GDM1 (cell line): ENCODE measurements at regions not wholly inside any gene's neighbourhood (a gene's known extent, or its start where the extent isn't known, plus 50 kb on each side); places are given as distances from the start of the nearest gene placed in this dataset.

Experiments used
- DNase-seq: peaks from one replicate; lab custom pipeline; 2025; lab: John Stamatoyannopoulos, UW

DNA sequence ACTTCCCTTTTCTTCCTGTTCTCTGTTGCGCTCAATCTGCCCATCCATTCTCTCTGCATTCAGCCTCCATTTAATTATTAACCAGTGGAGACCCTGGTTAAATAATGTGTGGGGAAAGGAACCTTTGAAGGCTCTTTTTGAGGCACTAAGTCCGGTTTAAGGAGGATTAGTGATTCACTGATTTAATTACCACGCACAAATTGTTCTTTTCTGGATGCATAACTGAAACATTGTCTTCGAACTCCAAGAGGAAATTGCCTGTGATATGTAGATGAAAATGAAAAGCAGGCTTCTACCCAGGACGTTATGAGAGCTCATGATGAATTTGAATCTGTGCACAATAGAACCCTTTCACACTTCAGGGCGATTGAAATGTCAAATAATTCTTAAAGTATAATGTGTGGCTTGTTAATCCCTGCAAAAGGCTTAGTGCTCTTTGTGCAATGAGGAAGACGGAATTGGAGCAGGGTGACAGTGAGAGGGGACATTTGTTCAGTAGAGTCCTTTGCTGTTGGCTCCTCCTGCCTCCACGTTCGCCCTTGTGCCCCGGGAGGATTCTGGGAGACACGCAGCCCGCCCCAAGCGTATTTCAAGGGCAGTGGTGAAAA lies 51.1 kb upstream of the ZNF236 start:
- DNase-seq = no peak

DNA sequence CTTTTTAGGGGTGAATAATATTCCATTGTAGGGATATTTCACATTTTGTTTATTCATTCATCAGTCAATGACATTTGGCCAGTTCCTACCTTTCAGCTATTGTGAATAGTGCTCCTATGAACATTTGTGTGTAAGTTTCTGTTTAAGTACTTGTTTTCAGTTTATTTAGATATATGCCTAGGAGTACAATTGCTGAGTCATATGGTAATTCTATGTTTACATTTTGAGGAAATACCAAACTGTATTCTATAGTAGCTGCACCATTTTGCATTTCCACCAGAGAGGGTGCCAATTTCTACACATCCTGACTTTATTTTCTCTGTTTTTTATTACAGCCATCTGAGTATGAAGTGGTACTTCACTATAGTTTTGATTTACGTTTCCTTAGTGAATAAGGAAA lies 54.4 kb upstream of the ZNF236 start:
- no peak for DNase-seq

DNA sequence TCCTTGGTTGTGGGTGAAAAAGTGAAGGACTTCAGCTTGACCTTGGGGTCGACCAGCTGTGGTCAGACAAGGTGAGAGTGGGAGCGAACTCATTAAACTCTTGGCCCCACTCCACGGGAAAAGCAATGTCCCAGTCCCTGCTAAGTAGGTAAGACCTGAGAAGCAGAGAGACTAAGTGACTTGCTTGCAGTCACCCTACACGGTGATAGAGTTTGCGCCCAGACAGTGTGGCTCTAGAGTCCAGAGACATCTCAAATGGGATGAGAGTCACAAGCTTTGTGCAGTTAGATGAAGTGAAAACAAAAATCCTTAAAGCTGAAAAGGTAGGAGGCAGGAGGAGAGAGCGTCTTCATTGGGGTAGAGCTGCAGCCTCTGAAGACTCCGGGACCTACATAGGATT lies 55.9 kb upstream of the ZNF236 start:
- no peak for DNase-seq

DNA sequence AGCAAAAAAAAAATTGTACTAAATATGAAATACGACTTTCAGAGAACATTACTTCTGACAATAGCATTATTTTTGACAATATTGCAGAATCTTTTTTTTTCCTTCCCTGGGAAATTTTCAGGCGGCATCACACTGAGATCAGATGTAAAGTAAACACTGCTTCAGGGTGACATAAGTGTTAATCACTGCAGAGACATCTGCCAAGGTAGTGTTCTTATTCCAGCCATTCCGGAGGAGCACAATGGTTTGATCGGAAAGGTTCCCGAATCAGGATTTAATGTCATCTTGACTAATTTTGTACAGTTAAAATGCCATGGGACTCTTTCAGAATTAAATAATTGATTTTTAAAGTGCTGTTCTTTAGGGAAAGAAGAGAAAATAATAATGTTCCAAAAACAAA lies 56.7 kb upstream of the ZNF236 start:
- no peak for DNase-seq

DNA sequence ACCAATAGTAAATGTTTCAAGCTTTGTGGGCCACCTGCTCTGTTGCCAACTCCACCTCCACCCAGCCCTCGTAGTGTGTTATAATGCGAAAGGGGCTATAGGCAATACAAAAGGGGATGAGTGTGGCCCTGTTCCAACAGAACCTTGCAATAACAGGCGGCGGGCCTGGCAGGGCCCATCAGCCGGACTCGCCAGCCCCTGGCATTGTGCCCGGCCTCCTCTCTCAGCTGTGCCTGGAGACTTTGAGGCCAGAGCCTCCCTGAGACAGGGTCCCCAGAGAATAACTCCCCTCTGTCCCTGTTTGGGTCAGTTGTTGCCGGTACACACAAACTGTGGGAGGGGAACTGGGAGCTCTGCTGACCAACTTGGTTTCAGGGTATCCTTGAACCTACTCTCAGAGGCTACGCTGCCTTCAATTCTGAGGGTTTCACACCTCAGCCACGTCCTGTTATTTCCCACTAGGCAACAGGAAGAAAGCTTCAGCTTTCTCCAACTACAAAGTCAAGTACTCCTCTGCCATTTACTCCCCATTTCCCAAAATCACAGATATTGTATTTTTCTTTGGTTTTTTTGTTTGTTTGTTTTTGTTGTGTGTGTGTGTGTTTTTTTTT lies 58.0 kb upstream of the ZNF236 start:
- DNase-seq = no peak

DNA sequence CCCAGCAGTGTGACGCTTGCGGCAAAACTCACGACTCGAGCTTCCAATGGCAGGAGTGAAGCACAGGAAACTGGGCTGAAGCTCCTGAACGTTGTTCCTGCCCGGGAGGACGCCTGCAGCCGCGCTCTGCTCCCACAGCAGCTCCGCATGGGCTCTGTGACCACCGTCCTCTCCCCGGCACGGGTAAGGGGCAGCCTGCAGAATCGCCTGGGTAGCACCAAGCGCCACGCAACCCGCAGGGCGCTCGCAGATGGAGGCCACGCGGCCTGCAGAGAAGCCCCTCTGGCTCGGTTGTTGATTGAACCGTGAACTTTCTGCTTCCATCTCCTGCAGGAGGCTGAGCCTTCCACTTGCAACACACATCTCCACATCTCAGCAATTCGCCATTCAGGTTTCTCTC lies 63.3 kb upstream of the ZNF236 start:
- no peak for DNase-seq

DNA sequence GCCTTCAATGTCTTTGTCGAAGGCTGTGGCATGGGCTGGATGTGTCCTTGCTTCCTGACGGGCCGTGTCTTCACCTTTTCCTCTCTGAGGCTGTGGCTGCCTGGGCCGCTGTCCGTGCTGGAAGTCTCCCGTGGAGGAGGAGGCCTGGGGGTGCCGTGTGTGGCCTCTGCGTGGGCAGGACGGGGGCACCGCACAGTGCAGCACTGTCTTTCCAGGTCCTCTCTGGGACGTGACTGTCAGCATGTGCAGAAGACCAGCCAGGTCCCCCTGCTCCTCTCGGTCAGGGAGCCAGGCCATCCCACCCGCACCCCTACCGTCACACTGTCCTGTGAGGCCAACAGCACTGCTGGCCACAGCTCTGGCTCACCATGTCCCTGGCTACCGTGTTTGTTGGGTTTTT lies 64.4 kb upstream of the ZNF236 start:
- DNase-seq = no peak

DNA sequence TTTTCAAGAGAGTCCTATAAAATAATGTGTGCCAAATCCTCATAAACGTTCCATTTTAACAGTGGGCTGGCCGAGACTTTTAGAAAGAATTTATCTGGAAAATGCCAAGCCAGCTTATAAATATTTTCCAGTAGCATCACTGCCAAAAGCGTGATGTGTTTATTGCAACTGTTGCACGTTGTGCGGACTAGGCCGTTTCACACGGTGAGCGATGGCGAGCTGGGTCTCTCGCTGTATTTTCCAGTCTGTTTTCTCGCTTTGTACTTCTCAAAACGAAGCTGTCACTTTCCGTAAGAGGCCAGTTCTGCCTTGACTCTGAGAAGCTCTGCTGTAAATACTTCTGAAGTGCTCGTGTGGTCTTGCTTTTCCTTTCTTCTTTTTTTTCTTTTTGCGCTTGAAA lies 65.0 kb upstream of the ZNF236 start:
- DNase-seq = no peak

DNA sequence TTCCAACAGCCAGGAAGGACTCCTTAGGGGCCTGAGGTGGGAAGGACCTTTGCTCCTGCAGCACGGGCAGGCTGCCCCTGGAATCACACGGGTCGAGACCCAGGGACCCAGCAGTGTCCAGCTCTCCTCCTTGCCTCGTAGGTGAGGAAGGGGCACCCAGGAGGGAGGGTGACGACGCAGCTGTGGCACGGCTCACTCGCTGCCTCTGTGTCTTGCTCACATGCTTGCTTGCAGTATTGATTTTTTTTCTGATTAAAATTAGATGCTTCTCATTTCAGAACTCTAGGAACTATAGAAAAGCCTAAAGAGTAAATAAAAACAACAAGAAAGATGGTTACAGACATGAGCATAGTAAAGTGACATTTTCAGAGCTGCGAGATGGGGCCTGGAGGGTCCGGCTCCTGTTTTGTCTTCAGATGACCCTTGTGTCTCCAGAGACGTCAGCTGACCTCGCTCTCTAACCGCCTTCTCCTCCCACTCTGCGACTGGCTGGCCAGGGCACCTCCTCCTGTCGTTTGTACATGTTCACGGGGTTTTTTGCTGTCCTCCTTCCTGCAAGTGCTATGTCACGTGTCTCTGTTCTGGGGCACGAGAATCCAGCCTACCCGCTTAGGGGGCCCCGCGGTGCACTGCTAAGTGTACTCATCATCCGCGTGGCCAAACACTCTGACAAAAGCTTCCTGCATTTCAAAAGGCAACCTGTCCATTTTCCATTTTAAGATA lies 65.7 kb upstream of the ZNF236 start:
- DNase-seq = no peak

DNA sequence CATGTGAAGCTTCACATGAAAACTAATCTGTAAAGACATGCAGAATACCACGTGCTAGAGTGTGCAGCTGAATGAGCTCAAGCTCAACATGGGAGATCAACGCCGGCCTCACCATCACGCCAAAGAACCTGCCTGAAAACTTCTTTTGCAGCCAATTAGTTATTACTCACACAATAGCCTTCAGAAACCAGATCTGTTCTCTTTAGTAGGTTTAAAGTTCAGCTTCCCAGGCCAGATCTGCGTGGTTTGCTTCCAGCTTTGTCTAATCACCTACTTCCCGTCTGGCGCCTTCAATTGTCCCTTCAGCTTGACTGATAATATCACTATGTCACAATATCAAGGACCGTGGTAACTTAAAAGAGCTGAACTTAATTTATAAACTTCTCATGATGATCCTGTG lies 68.0 kb upstream of the ZNF236 start:
- no peak for DNase-seq

DNA sequence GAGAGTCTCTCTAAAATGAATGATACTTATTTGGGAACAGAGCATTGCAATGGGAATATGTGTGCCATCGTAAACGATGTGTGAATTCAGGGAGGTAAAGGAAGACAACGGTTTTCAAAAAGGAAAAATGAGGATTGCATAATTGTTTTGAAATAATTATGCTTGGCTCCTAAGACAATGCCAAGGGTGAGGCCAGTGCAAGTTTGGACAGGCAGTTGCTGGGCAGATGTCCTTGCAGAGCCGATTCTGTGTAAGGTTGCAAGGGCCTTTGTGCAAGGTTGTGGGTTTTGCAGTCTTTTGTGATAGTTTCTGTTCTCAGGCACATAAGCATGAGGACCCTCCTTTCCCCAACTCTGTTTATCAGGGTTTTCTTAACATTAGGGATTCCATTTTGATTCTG lies 70.0 kb upstream of the ZNF236 start:
- DNase-seq = no peak

DNA sequence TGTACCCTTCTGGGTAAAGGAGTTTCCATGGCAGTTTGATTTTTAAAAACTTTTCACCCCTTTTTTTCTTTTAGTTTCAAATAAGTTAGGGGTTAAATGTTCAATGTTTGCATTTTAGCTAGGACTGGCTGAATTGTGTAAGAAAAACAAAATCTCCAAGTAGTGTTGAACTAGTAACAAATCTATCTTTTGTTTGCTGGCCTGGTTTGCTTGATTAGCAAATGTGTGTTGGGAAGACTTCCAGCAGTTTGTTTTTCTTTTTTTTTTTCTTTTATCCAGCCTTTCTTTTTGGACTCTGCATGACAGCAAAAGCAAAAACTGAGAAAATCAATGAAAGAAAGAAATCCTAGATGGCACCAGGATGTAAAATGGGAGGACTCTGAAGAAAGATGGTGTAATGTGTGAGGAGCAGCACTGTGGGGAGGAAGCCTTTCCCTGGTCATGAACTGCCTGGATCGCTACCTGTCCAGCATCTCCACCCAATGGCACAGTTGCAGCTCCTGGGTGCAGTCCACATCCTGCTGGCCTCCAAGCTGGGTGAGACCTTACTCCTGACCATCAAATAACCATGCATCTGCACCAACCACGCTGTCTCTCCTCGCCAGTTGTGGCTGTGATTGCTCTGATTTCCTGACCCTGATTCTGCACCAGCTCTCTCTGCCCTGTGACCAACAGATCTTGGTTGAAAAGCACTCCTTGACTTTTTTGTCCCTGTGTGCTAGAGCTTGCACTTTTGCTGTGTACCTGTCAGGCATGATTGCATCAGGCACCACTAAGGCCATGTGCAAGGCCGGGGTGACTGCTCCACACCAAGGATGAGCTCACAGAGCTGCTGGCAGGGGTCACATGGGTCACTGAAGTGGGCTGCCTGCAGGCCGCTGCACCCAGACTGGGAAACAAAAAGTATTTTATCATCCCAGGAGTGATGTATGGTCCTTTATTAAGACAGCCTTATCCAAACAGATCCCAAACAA lies 71.2 kb upstream of the ZNF236 start:
- no peak for DNase-seq

DNA sequence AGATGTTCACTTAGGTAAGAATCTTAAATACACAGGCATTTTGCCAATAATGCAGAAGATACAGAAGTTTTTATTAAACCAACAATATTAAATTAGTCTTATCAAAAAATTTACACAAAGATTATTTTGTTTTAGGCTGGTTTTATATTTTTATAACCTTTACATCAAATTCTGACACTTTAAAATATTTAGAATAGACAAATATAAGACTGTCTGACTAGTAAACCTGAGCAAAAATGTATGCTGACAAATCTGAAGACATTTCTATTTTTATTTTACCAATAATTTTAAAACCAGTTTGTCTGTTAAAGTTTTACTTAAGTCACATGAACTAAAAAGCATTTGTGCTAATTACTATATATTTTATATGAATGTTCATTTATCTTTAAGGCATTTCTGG lies 72.1 kb upstream of the ZNF236 start:
- no peak for DNase-seq

DNA sequence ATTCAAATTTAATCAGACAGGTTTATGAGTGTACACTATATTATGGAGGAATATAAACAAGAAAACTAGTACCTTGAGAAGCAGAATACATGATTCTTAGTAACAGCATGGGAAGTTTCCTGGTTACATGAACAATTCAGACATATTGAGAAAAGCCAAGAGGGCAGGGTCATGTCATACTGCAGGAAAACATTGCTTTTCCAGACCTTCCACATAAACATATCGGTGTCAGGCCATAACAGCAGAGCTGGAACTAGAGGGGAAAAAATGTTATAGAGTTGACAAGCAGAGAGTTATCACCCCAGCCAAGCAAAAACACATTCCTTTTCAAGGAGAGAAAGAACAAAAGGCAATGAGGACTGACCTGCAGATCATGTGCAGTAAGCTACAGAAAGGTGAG lies 74.7 kb upstream of the ZNF236 start:
- no peak for DNase-seq

DNA sequence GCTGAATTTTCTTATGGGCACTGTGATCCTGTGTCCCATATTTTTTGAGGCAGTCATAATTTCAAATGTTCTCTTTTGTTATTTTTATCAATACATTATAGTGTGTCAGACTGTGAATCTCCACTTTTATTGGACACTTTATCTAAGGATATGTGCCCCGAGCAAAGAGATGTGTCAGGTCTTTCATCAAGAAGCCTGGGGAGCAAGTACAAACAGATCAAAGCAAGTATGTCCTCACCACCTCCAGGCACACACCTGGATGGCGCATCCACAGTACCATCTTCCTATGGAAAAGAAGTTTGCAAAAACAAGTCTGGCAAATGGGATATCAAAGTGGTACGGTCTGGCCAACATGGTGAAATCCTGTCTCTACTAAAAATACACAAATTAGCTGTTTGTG lies 81.0 kb upstream of the ZNF236 start:
- DNase-seq = no peak

DNA sequence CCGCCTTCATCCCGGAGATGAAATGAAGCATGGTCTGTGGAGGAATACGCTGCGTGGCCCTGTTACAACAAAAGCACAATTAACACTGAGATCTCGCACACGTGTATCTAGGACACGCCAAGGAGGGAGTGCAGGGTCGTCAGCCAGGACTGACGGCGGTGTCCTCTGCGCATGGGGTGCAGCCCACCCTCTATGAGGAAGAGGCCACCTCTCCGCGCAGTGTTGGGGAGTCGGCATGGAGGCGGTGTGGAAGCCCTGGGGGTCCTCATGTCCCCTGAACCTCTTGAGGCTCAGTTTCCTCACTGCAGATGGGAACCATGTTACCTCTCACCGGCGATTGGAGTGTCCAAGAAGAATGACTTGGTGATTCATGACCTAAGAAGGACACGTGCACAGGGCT lies 86.0 kb upstream of the ZNF236 start:
- no peak for DNase-seq

DNA sequence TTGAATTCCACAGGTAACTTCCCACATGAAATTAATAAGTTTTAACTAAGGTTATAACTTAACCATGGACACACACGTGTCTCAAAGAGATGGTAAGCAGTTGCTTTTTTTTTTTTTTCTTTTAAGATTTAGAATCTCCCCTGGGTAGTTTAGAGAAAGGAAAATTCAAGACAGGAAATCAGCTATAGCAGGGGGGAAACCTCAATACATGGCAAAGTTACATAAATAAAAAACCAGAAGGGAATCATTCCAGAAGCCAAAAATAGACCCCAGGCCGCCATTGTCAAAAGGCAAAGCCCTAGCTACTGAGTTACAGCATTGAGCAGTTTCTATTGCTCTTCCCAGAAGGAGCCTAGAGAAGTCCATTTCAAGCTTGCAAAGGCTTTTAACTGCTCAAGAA lies 91.5 kb upstream of the ZNF236 start:
- no peak for DNase-seq

DNA sequence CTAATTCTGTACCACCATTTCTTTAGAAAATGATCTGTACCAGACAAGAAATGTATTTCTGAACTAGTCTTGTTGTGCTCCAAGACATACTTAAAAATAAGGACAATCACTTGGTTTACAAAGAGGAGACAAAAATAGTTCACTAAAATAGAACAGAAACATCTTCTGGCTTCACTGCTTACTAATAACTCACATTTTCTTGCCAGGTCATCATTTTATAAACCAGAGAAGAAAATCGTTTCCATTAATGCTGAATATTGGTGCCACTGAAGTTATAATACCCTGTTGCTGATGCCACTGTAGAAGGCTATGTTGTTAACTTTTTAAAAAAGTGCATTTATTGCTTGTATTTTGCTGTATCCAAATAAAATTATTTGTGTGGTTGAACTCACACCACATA lies 94.8 kb upstream of the ZNF236 start:
- DNase-seq = no peak

DNA sequence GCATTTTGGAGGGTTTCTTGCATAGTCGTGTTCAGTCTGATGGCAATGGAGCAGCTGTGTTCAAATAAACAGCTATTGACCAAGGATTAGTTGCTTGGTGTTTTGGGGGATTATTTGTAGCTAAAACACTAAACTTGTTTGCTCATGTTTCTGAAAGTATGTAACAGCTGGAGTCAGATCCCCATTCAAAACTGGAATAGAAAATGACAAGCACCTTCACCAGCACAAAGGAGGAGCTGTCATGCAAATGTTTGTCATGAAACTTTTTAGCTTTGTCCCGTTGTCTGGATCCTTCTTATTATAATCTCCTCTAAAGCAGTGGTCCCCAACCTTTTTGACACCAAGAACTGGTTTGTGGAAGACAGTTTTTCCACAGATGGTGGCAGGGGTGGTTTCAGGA lies 96.9 kb upstream of the ZNF236 start:
- no peak for DNase-seq

DNA sequence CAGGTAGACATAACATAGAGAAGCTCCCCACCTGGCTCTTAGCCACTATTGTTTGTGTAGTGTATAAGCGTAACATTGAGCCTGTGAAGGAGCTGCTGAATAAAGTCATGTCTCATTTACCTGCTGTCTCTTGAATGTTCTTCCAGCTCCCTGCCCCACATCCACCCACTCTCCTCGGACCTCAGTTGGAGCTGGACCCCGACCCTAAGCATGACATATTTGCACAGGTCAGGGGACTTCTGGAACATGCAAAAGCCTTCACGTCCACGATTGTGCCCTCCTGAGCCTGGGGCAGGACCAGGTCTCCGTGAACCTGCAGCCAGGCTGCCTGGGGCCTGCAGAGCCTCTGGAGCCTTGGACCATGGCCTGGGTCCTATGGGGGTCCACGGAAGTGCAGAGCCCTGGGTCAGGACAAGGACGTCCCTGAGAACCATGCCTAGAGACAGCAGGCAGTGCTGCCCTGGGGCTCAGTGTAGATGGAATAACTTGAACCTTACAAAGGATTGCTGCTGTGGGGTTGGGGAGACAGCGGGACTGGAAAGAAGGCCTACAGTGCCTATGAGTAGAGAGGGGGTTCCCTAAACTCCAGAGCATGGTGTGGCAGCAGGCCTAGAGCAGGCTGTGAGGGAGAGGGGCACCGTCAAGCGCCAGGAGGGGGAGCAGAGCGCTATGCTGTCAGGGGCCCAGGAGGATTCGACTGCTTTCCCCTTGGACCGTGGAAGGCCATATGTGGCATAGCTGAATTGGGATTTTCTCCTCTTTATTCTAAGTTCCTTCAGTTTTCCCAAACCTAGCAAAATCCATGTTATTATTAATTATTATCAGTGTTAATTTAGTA lies 99.9 kb upstream of the ZNF236 start:
- DNase-seq = no peak

DNA sequence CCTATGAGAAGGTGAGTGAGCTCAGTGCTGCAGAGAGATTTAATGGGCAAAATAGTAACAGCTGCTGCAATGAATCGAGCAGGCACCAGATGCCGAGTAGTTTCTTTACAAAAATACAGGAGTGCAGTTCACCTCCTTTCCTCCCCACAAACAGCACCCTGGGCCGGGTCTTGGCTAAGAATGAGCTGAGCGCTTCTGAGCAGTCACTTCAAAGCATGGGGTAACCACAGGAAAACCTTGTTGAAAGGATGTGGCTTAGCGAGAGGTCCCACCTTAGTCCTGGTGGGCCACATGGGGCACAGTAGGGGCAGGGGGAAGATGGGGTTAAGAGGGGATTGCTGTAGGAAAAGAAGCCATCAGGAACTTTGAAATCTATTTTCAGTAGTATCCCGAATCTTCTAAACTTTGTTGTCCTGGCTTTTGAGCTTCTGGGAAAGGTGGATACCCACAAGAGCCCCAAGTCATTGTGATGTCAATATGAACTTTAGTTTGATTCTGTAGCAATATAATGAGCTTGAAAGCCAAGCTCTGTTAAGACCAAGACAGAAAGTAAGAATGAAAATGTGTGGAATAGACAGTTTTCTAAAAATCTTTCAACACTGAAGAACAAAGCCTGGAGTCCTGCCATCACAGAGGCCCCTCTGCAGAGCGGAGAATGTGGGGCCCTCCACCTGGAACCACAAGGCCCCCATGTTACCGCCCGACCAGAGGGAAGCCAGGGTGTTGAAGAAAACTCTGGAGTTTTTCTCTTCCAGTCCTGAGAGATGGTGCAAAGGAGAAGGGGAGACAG lies 101.0 kb upstream of the ZNF236 start:
- no peak for DNase-seq
